ENCODE measurements at regions not wholly inside any gene's neighbourhood (a gene's known extent, or its start where the extent isn't known, plus 50 kb on each side); places are given as distances from the start of the nearest gene placed in this dataset.

GRCh38 chr2:204339212-204339715, 206.0 kb upstream of the PARD3B start:
- no TSS peak for BruUV-seq (replicated peaks)
- Histone ChIP-seq H3K79me2 (ENCODE audit: insufficient read depth, low read length) (no peaks in the 10 kb centered on the region), H3K9ac (ENCODE audit: insufficient read depth, low read depth, low read length) (no peak overlapping the region), H3K36me3 (replicated peaks in 1 of 2; ENCODE audit: control insufficient read depth in 1 of 2, insufficient read depth in 2 of 2, low read length in 2 of 2) (no peaks in the 10 kb centered on the region), H3K27ac (ENCODE audit: extremely low read length, insufficient read depth, low read length) (no peak overlapping the region), H3K27me3 (ENCODE audit: control insufficient read depth in 1 of 2, insufficient read depth in 2 of 2, low read length in 2 of 2) (no peaks in the 10 kb centered on the region), H3K9me3 (ENCODE audit: low read length) (no peaks in the 10 kb centered on the region), H3K4me2 (ENCODE audit: low read depth, low read length) (no peak overlapping the region), H3K4me1 (ENCODE audit: insufficient read depth, low read length) (peaks cover 12% of the 10 kb centered on the region; the same call in 1 of the 2 replicates), H3K4me3 (replicated peaks in 1 of 3; ENCODE audit: insufficient read depth in 1 of 3, low read depth in 2 of 3, low read length in 3 of 3) (no peak overlapping the region), H4K20me1 (ENCODE audit: insufficient read depth, low read length) (no peaks in the 10 kb centered on the region; the same call in 1 of the 2 replicates), H2AFZ (ENCODE audit: low read length) (no peak overlapping the region)
- WGBS (ENCODE audit: low lambda C conversion rate), result 45% methylated on average over 3 of the region's 3 CpGs
- intact Hi-C loops (cut with micrococcal nuclease; ENCODE audit: unreplicated experiment) (no loop called here), in situ Hi-C loops (cut with HindIII; ENCODE audit: extremely low pct_ligation_motif_present, low pct_unique_long_range_greater_than_20kb) (loop anchor here (25.0 kb wide), 1 partner anchor 1548 kb away; no protein-coding TSS in a partner anchor)
- FAIRE-seq (no peak), DNase-seq (ENCODE audit: low spot score) (no peak), ATAC-seq (no peak)
- ChIA-PET CTCF (ENCODE audit: low intra/inter-chr PET ratio, low total read pairs) (no interaction called here), POLR2A (no interaction called here)
- no peak for TF ChIP-seq ZNF576 (CRISPR knock-in tag; IDR thresholded peaks at IDR 0.05)
- no peak for TF ChIP-seq HNF4A (CRISPR knock-in tag; IDR thresholded peaks at IDR 0.05)
- TF ChIP-seq, protein P1, sequence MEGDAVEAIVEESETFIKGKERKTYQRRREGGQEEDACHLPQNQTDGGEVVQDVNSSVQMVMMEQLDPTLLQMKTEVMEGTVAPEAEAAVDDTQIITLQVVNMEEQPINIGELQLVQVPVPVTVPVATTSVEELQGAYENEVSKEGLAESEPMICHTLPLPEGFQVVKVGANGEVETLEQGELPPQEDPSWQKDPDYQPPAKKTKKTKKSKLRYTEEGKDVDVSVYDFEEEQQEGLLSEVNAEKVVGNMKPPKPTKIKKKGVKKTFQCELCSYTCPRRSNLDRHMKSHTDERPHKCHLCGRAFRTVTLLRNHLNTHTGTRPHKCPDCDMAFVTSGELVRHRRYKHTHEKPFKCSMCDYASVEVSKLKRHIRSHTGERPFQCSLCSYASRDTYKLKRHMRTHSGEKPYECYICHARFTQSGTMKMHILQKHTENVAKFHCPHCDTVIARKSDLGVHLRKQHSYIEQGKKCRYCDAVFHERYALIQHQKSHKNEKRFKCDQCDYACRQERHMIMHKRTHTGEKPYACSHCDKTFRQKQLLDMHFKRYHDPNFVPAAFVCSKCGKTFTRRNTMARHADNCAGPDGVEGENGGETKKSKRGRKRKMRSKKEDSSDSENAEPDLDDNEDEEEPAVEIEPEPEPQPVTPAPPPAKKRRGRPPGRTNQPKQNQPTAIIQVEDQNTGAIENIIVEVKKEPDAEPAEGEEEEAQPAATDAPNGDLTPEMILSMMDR (CRISPR knock-in tag; IDR thresholded peaks at IDR 0.05), result no peak
- TF ChIP-seq SMAD1 (CRISPR knock-in tag; IDR thresholded peaks at IDR 0.05; ENCODE audit: borderline replicate concordance, low read depth), result no peak
- no peak for TF ChIP-seq IKZF1 (IDR thresholded peaks at IDR 0.05)
- TF ChIP-seq NONO (IDR thresholded peaks at IDR 0.05), result no peak
- TF ChIP-seq NONO (CRISPR knock-in tag; conservative IDR thresholded peaks at IDR 0.05), result no peak
- TF ChIP-seq, protein P2, sequence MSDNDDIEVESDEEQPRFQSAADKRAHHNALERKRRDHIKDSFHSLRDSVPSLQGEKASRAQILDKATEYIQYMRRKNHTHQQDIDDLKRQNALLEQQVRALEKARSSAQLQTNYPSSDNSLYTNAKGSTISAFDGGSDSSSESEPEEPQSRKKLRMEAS (IDR thresholded peaks at IDR 0.05), result no peak
